Fibroblast of the aortic adventitia (primary cell): ENCODE measurements at regions not wholly inside any gene's neighbourhood (a gene's known extent, or its start where the extent isn't known, plus 50 kb on each side); places are given as distances from the start of the nearest gene placed in this dataset.

Experiments used
- DNase-seq: peaks from one replicate; pipeline ENCODE4 v3.0.0-alpha.2; 2010; ENCODE audit warnings: low read depth
- H3K4me3 ChIP-seq: 2 replicates; pipeline ENCODE4 v1.5.1; 2011; ENCODE audit warnings: low read depth, mild to moderate bottlenecking, control low read depth, low read length, moderate library complexity
- CTCF ChIP-seq: IDR thresholded peaks from 2 replicates; pipeline ENCODE4 v1.5.1; 2011; ENCODE audit warnings: mild to moderate bottlenecking, low read length, control low read depth, inconsistent platforms; ENCODE audit not compliant: insufficient read depth

GRCh38 chr1:214108097-214108446 is 120.3 kb downstream of the PROX1 start:
- TF ChIP-seq CTCF = no peak
- no peak for DNase-seq
- no peak overlapping the region for H3K4me3 ChIP-seq

- TF ChIP-seq CTCF = no peak
- H3K4me3 ChIP-seq = no peak overlapping the region
- DNase-seq = no peak
Measured at GRCh38 chr1:214111796-214112195, 124.0 kb downstream of the PROX1 start.

GRCh38 chr1:214116258-214116657 is 128.5 kb downstream of the PROX1 start:
- no peak overlapping the region for H3K4me3 ChIP-seq
- DNase-seq = peak; percentile 38
- no peak for TF ChIP-seq CTCF

GRCh38 chr1:214117780-214118179 is 130.0 kb downstream of the PROX1 start:
- no peak for DNase-seq
- TF ChIP-seq CTCF = no peak
- H3K4me3 ChIP-seq = no peak overlapping the region

GRCh38 chr1:214120191-214120590 is 132.4 kb downstream of the PROX1 start:
- peak; percentile 9 for DNase-seq
- H3K4me3 ChIP-seq = no peak overlapping the region
- TF ChIP-seq CTCF = no peak

DNA sequence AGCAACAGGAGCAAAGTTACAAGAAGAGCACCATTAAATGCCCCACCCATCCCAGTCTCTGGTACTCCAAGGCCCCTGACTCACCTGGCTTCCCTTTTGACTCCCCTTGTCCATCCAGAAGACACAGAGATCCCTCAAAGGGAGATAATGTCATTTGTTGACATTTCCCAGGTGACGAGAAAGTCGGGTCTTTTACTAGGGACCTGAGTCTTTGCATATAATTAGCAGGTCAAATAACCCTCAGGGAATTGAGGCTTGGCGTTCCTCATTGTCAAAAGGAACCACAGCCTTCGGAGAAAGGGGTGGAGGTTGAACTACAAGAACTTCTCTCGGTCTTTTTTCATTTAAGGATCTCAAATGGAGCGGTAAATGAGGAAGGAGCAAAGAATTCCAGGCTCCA is 133.2 kb downstream of the PROX1 start:
- no peak overlapping the region for H3K4me3 ChIP-seq
- TF ChIP-seq CTCF = no peak
- no peak for DNase-seq

DNA sequence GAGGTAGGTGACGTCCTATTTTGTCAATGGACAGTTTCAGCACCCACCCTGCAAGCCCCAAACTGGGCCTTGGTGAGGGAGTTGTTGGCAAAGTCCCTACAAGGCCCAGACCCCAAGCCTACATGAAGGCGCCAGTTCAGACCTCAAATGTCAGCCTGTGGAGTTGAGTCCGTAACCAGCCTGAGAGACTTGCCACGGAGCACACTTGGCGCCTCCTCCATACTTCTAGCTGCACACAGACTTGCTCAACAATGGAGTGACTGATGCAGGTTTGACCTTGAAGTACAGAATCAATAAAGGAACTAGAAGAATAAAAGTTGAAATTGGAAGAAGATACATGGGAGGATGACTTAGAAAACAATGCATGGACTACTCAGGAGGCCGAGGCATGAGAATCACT is 134.3 kb downstream of the PROX1 start:
- TF ChIP-seq CTCF = no peak
- DNase-seq = no peak
- no peak overlapping the region for H3K4me3 ChIP-seq
